ENCODE measurements at regions not wholly inside any gene's neighbourhood (a gene's known extent, or its start where the extent isn't known, plus 50 kb on each side); places are given as distances from the start of the nearest gene placed in this dataset.
"Not testable (repeated sequence)": the region's sequence is repeated elsewhere in the genome, so short reads cannot be mapped to it uniquely, and the experiment has no call there.

GRCh38 chr21:9811223-9812004, 710.0 kb upstream of the TPTE start:
- ATAC-seq; DNase-seq (ENCODE audit: low read depth in 1 of 2, low spot score in 1 of 2); H3K4me2 ChIP-seq; H3K4me1 ChIP-seq; H3K27ac ChIP-seq; CTCF ChIA-PET; H3K9me3 ChIP-seq; FAIRE-seq; POLR2A ChIA-PET; H3K4me3 ChIP-seq: not testable (repeated sequence)
- 80% methylated on average over 2 of the region's 50 CpGs for WGBS (ENCODE audit: missing lambda C conversion rate)

GRCh38 chr21:9812507-9812906, 708.9 kb upstream of the TPTE start:
- CTCF ChIA-PET, result not testable (repeated sequence)
- WGBS (ENCODE audit: missing lambda C conversion rate), result no CpG with 5 or more reads among the region's 35 CpGs

GRCh38 chr21:9813894-9814814, 707.2 kb upstream of the TPTE start:
- H3K4me2 ChIP-seq; ATAC-seq; FAIRE-seq; H3K27ac ChIP-seq; H3K4me3 ChIP-seq; H3K9me3 ChIP-seq; POLR2A ChIA-PET; DNase-seq (ENCODE audit: low read depth in 1 of 2, low spot score in 1 of 2); CTCF ChIA-PET; H3K4me1 ChIP-seq: not testable (repeated sequence)
- WGBS (ENCODE audit: missing lambda C conversion rate), result no CpG with 5 or more reads among the region's 57 CpGs

More at GRCh38 chr21:9812507-9812906, 708.9 kb upstream of the TPTE start:
- ATAC-seq; H3K4me3 ChIP-seq; H3K4me1 ChIP-seq; H3K9me3 ChIP-seq; H3K27ac ChIP-seq; POLR2A ChIA-PET; FAIRE-seq; H3K4me2 ChIP-seq; DNase-seq (ENCODE audit: low read depth in 1 of 2, low spot score in 1 of 2): not testable (repeated sequence)

- H3K4me3 ChIP-seq; ATAC-seq; POLR2A ChIA-PET; DNase-seq (ENCODE audit: low read depth in 1 of 2, low spot score in 1 of 2); H3K4me1 ChIP-seq; H3K9me3 ChIP-seq; H3K27ac ChIP-seq; CTCF ChIA-PET; H3K4me2 ChIP-seq; FAIRE-seq: not testable (repeated sequence)
- 29% methylated on average over 1 of the region's 43 CpGs for WGBS (ENCODE audit: missing lambda C conversion rate)
These were observed 706.1 kb upstream of the TPTE start for GRCh38 chr21:9815181-9815789.

- CTCF ChIA-PET; H3K9me3 ChIP-seq; H3K4me3 ChIP-seq; FAIRE-seq; POLR2A ChIA-PET; ATAC-seq; H3K4me1 ChIP-seq; DNase-seq (ENCODE audit: low read depth in 1 of 2, low spot score in 1 of 2); H3K4me2 ChIP-seq; H3K27ac ChIP-seq: not testable (repeated sequence)
- no CpG with 5 or more reads among the region's 38 CpGs for WGBS (ENCODE audit: missing lambda C conversion rate)
These were observed 704.5 kb upstream of the TPTE start for GRCh38 chr21:9816734-9817334.

- FAIRE-seq; ATAC-seq; H3K4me3 ChIP-seq; POLR2A ChIA-PET; CTCF ChIA-PET; H3K4me1 ChIP-seq; H3K27ac ChIP-seq; DNase-seq (ENCODE audit: low read depth in 1 of 2, low spot score in 1 of 2); H3K4me2 ChIP-seq; H3K9me3 ChIP-seq: not testable (repeated sequence)
- WGBS (ENCODE audit: missing lambda C conversion rate), result no CpG with 5 or more reads among the region's 43 CpGs
These were observed 703.4 kb upstream of the TPTE start for GRCh38 chr21:9817841-9818441.

- CTCF ChIA-PET; H3K27ac ChIP-seq; H3K9me3 ChIP-seq; DNase-seq (ENCODE audit: low read depth in 1 of 2, low spot score in 1 of 2); POLR2A ChIA-PET; ATAC-seq; H3K4me1 ChIP-seq; H3K4me3 ChIP-seq; FAIRE-seq; H3K4me2 ChIP-seq: not testable (repeated sequence)
- no CpG with 5 or more reads among the region's 37 CpGs for WGBS (ENCODE audit: missing lambda C conversion rate)
These were observed 701.7 kb upstream of the TPTE start for GRCh38 chr21:9819549-9820192.

GRCh38 chr21:9820579-9820978, 700.8 kb upstream of the TPTE start:
- H3K4me3 ChIP-seq; H3K9me3 ChIP-seq; H3K27ac ChIP-seq; FAIRE-seq; CTCF ChIA-PET; ATAC-seq; POLR2A ChIA-PET; DNase-seq (ENCODE audit: low read depth in 1 of 2, low spot score in 1 of 2); H3K4me1 ChIP-seq; H3K4me2 ChIP-seq: not testable (repeated sequence)
- WGBS (ENCODE audit: missing lambda C conversion rate), result 54% methylated on average over 7 of the region's 20 CpGs

- ATAC-seq; H3K27ac ChIP-seq; H3K9me3 ChIP-seq; H3K4me1 ChIP-seq; DNase-seq (ENCODE audit: low read depth in 1 of 2, low spot score in 1 of 2); FAIRE-seq; POLR2A ChIA-PET; H3K4me2 ChIP-seq; CTCF ChIA-PET; H3K4me3 ChIP-seq: not testable (repeated sequence)
- 49% methylated on average over 18 of the region's 20 CpGs for WGBS (ENCODE audit: missing lambda C conversion rate)
These were observed 699.9 kb upstream of the TPTE start for GRCh38 chr21:9821472-9821871.

GRCh38 chr21:9822093-9822820, 699.1 kb upstream of the TPTE start:
- CTCF ChIA-PET; DNase-seq (ENCODE audit: low read depth in 1 of 2, low spot score in 1 of 2); H3K4me2 ChIP-seq; H3K9me3 ChIP-seq; FAIRE-seq; H3K4me1 ChIP-seq; H3K4me3 ChIP-seq; POLR2A ChIA-PET; H3K27ac ChIP-seq; ATAC-seq: not testable (repeated sequence)
- 75% methylated on average over 9 of the region's 49 CpGs for WGBS (ENCODE audit: missing lambda C conversion rate)
